NCI-H446 (cell line): ENCODE measurements at regions not wholly inside any gene's neighbourhood (a gene's known extent, or its start where the extent isn't known, plus 50 kb on each side); places are given as distances from the start of the nearest gene placed in this dataset.

Experiments
- DNase-seq, 2 experiments: peaks; one replicate each; lab custom pipeline; 2025; lab: John Stamatoyannopoulos, UW

- no peak for DNase-seq
These were observed 1186.0 kb upstream of the SEL1L start for GRCh38 chr14:82719617-82720016.

GRCh38 chr14:82720431-82720830 lies 1186.8 kb upstream of the SEL1L start:
- DNase-seq: no peak

GRCh38 chr14:82720946-82721345 lies 1187.3 kb upstream of the SEL1L start:
- DNase-seq: no peak

- DNase-seq: no peak
These were observed 1190.7 kb upstream of the SEL1L start for GRCh38 chr14:82724316-82724715.

GRCh38 chr14:82725213-82725612 lies 1191.6 kb upstream of the SEL1L start:
- no peak for DNase-seq

- DNase-seq: no peak
These were observed 1197.9 kb upstream of the SEL1L start for GRCh38 chr14:82731526-82731925.

GRCh38 chr14:82740547-82740946 lies 1206.9 kb upstream of the SEL1L start:
- DNase-seq: no peak

- DNase-seq: no peak
These were observed 1221.8 kb upstream of the SEL1L start for GRCh38 chr14:82755476-82755875.

- no peak for DNase-seq
These were observed 1222.3 kb upstream of the SEL1L start for GRCh38 chr14:82755923-82756322.

- no peak for DNase-seq
These were observed 1224.1 kb upstream of the SEL1L start for GRCh38 chr14:82757776-82758175.

GRCh38 chr14:82759656-82760055 lies 1226.0 kb upstream of the SEL1L start:
- no peak for DNase-seq

GRCh38 chr14:82766123-82766522 lies 1232.5 kb upstream of the SEL1L start:
- DNase-seq: no peak

GRCh38 chr14:82766996-82767395 lies 1233.3 kb upstream of the SEL1L start:
- no peak for DNase-seq

GRCh38 chr14:82776958-82777357 lies 1243.3 kb upstream of the SEL1L start:
- DNase-seq: no peak

GRCh38 chr14:82778008-82778590 lies 1244.4 kb upstream of the SEL1L start:
- DNase-seq: no peak

- no peak for DNase-seq
These were observed 1244.9 kb upstream of the SEL1L start for GRCh38 chr14:82778601-82779000.

GRCh38 chr14:82779301-82779700 lies 1245.6 kb upstream of the SEL1L start:
- no peak for DNase-seq

- no peak for DNase-seq
These were observed 1252.3 kb upstream of the SEL1L start for GRCh38 chr14:82785756-82786482.

GRCh38 chr14:82786483-82786880 lies 1252.8 kb upstream of the SEL1L start:
- no peak for DNase-seq

GRCh38 chr14:82796086-82796485 lies 1262.4 kb upstream of the SEL1L start:
- DNase-seq: no peak

- DNase-seq: no peak
These were observed 1264.6 kb upstream of the SEL1L start for GRCh38 chr14:82798276-82798675.

- DNase-seq: no peak
These were observed 1272.5 kb upstream of the SEL1L start for GRCh38 chr14:82805892-82806825.

GRCh38 chr14:82811246-82811645 lies 1277.6 kb upstream of the SEL1L start:
- no peak for DNase-seq
